SW 1271 (cell line): ENCODE measurements at regions not wholly inside any gene's neighbourhood (a gene's known extent, or its start where the extent isn't known, plus 50 kb on each side); places are given as distances from the start of the nearest gene placed in this dataset.

Source experiments
- DNase-seq, 2 experiments: peaks; one replicate each; lab custom pipeline; 2025; lab: John Stamatoyannopoulos, UW

DNA sequence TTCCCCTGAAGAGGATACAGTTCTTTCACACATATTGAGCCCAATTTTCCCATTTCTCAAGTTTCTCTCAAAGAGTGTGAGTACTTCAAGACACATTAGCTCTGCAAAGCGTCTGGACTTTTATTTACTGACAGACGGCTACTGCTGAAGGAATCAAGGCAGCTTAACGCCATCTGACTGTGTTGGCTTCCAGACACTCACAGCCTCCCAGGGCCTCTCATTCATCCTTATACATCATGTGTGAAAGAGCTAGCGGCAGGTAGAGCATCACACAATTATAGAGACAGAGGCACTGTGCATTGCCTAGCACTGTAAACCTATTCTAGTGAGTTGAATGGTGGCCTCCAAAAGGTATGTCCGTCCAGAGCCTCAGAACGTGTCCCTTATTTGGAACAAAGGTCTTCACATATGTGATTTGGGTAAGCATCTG lies 284.1 kb upstream of the STT3B start:
- DNase-seq, result no peak

DNA sequence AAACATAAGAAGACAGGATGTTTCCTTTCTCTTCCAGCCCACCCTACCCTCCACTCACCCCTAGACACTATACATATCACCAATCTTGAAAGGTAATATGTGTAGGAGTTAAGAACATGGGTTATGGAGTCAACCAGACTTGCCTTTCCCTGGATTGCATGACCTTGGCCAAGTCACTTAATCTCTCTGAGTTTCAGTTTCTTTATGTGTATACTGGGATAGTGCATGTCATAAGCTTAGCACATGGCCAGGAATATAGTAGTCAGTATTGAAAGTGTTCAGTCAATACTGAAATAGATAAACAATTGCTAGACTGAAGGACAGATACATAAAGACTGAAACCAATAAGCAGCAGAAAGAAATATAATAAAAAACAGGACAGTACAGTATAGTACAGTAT lies 283.2 kb upstream of the STT3B start:
- no peak for DNase-seq

DNA sequence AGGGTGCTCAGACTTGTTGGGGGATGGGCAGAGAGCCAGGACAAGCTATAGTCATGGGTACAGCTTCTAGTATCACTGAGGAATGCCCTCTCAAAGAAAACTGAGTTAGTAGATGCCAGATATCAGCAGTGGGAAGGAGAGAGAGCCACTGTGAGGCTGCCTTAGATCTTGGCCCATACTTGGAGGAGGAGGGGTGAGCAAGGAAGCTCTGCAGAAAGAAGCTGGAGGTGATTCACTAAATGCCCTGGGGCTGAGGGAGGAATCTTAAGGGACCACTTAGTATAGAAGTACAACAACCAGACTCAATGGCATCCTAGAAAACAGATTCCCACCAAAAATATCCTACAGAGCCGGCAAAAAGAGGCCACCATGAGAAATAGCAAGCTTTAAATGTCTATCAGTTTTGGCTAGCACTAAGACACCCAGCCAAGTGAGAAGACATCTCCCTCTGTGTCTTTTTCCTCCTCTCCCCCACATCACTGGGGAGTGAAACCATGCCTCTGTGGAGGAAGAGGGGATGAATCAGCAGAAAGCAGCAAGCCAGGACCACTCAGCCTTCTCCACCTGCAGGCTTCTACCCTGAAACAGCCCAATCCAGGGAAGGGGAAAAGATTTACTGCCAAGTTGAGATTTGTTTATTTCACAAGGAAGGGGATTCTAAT lies 282.5 kb upstream of the STT3B start:
- DNase-seq, result no peak

DNA sequence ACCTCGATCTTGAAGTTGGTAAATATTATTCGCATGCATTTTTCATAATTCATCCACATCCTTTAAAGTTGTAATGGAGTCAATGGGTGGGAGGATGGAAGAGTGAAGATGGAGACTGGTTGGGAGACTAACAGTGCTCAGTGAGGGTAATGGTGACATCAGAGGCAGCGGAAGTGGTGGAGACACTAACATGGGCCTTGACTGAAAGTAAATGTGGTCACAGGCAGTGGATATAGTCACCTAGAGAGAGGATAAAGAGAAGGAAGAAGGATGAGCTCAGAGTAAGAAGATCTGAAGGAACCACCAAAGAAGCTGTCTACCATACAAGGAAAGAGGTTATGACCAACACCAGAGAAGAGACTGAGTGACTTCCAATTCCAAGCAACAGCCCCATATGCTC lies 281.6 kb upstream of the STT3B start:
- no peak for DNase-seq

DNA sequence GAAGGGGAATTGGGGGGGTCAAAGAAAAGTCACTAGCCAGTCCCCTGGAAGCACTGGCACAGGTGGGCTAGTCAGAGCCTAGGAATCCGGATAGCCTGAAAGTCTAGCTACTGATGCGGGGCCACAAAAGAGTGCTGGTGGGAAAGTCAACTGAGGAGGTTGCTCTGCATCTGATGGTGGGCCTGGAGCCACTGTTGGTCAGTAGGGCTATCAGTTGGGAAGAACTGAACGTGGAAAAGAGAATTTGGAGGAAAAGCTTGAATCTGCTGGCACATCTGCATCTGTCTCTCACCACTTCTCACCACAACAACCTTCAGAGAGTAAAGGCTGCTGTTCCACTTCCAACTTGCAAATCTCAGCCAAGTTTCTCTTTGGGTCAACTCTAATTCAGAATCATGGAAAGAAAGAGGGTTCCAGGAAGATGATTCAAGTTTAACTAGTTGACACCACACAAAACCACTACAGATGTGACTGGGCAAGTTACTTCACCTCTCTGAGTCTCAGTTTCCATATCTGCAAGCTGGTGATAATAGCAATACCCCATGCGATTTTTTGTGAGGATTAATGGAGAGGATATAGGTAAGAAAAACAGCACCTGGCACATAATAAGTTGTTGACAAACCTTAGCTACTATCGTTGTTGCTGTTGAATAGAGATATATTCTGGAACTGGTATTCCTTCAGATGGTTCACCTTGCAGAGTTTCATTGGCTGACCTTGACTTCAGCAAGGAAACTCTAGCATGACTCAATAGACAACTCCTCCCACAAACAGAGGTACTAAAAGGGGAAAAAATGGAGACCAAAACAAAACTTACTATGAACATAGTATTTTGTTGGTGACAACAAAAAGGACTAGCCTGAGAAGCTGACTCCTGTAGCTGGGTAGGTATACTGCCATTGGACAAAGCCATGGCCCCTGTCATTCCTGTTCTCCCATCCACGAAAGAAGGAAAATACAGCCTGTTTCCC lies 280.2 kb upstream of the STT3B start:
- DNase-seq, result no peak

DNA sequence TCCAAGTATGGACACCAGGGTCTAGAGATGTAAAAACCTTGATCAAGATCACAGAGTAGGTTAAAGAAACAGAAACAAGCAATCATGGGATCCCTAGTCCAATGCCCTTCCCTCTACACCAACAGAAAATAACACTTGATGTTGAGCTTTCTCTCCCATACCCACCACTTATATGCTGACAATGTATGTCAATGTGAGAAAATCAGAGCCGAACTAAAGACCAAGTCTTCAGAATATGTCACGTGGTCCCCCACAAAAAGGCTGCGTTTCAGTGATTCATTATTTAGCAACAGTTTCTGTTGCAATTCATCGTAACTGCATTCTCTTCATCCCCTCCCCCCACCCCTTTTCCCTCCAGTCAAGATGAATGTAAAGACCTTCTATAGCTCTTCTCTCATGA lies 278.9 kb upstream of the STT3B start:
- DNase-seq, result no peak

DNA sequence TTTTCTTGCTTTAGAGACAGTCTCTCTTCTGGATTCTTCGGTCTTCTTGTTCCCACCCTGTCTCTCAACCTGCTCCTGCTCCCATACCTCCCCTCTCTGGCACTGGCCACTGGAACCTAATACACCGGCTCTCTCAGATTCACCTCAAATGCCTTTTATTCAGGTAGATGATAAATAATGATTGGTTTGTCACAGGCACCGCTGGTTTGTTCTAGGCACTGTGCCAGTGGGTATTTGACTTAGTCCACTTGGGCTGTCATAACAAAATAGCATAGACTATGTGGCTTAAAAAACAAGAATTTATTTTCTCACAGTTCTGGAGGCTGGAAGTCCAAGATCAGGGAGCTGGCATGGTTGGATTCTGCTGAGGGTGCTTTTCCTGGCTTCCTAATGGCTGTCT lies 278.2 kb upstream of the STT3B start:
- DNase-seq, result no peak

DNA sequence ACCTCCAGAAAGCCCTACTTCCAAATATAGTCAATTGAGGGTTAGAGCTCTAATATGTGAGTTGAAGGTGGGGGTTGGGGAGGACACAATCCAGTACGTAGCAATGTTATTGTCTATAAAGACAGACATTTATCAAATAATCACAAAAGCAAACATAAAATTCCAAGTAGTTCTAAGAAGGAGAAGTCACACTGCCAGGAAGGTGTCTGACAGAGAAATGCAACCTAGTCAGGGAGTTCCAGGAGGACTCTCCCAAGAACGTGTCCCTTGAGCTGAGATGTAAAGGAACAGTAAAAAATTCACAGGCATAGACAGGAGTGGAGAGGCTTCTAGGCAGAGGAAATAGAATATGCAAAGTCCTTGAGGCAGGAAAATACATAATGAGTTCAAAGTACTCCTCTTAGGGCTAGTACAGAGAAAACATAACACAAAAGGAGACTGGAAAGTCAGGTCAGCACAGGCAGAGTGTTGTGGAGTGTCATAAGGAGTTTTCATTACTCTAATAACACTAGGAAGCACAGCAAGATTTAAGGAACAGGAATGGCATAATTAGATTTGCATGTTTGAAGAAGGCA lies 277.6 kb upstream of the STT3B start:
- no peak for DNase-seq

DNA sequence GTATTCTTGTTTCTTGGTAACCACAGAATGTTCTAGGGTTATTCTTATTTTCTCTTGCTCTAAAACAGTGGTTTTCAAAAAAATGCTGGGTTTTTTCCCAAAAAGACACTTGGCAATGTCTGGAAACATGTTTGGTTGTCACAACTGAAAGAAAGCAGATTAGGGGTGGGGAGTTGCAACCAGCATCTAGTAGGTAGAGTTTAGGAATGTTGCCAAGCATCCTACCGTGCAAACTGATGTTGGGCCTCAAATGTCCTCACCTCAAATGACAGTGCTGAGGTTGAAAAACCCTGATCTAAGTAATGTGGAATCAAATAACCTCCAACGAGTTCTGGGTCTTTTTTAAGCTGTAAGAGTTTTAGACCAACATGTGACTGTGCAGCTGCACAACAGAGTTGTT lies 270.5 kb upstream of the STT3B start:
- no peak for DNase-seq

DNA sequence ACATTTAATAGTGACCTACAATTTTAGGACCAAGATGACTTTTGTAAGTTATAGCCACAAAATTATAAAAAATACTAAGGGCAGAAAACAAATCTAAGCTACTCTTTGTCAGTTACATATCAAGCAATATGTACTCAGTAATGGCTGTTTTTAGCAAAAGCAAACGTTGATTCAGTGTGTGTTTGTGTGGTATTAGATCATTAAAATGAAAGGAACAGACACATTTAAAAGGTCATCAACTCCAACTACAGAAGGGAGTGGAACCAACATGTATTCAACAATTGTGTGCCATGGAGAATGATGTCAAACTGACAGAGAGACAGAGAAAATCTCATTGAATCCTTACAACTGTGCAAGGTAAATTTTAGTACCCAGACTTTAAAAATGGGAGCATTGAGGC lies 268.8 kb upstream of the STT3B start:
- DNase-seq, result no peak

DNA sequence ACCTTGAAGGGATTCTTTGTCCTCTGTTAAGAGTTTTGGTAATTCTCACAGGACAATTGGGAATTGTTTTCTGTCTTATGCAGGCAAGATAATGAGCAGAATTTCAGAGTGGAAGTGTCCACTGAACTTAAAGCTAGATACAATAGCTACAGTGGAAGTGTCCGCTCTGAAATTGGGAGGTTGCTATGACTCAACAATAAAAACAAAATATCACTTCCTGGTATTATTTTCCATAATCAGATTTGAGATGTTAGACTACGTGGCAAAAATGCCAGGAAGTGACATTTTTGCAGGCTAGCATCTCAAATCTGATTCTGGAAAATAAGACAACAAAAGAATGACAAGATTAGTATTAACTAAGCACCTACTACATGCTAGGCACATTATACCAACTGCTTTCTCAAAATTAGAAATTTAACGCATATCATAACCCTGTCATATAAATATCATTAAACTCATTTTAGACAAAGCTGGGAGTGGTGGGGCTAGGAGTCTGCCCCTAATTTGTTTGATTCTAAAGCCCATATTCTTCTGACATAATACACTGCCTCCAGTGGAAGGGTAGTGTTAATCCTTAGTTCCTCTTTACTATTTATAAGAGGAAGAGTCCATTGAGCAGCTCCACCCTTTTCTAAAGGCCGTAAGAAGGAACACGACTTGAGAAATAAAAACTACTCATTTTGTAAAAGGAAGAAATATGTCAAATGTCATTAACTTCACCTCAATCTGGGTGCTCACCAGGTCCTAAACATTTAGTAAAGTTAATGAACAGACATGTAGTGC lies 266.9 kb upstream of the STT3B start:
- no peak for DNase-seq

DNA sequence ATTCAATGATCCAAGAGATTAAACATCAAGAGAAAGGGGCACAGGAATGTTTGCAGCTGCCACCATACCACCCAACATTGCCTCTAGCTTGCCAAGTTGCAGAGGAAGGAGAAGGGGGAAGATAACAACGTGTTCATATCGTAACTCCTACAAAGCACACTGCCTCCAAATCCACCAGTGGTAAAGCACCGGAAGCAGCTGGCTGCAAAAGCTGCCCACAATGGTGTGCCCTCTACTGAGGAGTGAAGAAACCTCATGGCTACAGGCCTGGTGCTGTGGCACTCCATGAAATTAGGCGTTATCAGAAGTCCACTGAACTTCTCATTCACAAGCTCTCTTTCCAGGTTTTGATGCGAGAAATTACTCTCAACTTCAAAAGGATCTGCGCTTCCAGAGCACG lies 263.9 kb upstream of the STT3B start:
- DNase-seq, result no peak

DNA sequence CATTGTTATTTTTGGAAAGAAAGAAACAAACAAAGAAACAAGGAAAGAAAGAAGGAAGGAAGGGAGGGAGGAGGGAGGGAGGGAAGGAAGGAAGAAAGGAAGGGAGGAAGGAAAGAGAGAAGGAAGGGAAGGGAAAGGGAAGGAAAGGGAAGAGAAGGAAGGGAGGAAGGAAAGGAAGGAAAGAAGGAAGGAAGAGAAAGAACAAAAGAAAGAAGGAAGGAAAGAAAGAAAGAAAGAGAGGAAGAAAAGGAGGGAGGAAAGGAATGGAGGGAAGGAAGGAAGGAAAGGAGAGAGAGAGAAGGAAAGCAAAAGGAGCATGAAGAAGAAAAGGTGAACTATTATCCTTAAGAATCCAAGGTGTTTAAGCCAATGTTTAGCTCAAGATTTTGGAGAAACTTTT lies 262.7 kb upstream of the STT3B start:
- no peak for DNase-seq

DNA sequence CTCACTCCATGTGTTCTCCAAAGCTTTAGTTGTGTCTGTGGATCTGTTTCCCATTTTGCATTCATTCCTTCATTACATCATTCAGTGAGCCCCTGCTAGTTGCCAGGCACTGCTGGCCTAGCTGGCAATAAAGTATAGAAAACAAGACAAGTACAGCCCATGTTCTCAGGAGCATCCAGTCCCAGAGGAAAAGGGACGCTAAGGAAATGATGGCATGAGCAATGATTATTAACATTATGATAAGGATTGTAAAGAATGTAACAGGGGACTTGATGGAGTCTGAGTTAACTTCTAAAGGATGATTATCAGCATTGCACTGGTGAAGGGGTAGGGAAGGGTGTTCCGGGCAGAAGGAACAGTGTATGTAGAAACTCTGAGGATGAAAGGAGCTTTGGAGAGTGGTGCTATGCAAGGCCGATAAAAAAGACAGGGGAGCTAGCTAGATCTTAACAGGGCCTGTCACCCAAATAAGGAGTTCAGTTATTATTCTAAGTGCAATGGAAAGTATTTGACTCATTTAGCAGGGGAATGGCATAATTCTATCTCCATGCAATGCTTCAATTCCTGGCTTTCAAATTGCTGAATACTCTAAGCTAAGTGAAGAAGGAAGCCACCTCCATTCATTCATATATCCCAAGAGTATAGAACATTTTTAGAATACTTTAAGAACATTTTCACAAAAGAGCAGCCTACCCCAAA lies 258.2 kb upstream of the STT3B start:
- no peak for DNase-seq

DNA sequence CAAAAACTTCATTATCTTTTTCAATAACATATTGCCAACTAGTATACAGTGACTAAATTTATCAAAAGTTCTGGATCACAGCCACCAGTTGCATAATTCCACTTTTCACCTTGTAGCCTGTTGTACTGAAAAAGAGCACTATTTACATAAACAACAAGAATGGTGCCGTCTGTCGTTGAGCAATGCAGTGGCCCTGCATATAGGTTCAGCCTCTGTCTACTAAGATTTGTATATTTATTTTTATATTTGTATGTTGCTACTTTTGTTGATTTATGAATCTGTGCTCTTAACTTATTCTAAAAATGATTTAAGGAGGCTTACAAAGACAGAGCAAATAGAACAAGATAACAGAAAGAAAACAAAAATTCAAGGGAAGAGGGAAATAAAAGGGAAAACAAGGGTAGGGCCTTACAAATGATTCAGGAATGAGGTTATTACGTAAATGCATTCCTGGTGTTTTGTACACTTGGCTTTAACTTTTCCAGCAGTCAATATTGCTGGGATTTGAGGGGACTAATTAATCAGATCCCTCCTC lies 257.6 kb upstream of the STT3B start:
- DNase-seq, result no peak

DNA sequence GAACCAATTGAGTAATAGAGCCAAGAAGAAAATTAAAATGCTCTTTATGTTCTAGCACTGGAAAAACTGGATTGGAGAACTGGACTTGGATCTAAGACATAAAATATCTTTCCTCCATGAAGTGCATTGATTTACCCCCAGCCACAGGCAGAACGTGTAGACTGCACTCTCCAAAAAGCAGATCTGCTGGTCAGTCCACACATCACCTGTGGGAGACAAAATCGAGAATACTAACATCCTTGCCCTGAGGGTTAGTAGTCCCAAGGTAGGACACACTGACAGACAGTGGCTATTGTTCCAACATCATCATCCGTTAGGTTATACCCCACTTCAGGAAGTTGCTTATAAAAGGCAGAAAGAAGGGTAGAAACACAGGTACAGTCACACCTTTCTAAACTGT lies 257.1 kb upstream of the STT3B start:
- no peak for DNase-seq

DNA sequence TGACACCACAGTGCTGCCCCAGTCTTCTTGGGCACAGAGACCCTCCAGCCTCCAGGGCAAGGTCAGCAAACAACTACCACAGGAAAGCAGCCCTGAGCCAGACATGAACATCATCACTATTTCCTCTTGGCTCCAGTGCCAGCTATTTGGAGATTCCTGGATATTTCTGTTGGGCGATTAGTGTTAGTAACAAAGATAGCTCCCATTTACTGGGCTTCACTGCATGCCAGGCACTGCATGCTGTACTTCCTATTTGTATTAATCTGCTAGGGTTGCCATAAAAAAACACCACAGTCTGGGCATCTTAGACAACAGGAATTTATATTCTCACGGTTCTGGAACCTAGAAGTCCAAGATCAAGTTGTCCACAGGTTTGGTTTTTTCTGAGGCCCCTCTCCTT lies 255.1 kb upstream of the STT3B start:
- DNase-seq, result no peak

DNA sequence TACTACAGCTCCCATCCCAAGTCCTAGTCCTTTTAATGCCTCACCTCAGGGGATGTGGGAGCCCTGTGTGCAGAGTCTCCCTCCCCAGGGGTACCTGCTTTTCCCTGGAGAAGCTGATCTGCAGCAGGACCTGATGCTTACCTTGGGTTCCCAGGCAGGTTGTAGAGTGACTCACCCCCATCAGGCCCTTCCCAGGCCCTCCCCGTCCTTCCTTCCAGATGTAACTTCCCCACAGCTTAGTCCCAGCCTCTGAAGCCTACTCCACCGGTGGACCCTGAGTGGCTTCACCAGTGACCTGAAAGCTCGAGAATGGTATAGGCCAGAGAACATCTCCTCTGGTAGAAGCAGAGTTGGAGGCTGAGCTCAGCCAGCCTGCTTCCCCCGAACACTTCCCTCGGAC lies 254.2 kb upstream of the STT3B start:
- no peak for DNase-seq

DNA sequence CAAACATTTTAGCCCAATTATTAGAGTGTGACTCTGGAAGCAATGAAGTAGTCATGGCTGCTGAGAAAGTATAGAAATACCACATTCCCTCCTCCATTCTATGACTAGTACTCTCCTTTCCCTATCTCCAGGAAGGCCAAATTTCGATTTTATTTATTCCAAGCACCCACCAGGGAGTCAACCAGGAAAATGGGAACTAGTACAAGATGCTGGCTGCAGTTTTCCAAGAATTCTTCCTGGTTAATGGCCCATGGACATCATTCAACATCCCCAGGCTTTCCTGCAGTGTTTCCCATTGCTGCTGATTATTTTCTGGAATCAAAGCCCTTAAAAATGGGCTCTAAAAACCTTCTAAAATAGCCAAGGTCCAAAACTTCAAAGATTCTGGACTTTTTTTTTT lies 247.9 kb upstream of the STT3B start:
- DNase-seq, result no peak

DNA sequence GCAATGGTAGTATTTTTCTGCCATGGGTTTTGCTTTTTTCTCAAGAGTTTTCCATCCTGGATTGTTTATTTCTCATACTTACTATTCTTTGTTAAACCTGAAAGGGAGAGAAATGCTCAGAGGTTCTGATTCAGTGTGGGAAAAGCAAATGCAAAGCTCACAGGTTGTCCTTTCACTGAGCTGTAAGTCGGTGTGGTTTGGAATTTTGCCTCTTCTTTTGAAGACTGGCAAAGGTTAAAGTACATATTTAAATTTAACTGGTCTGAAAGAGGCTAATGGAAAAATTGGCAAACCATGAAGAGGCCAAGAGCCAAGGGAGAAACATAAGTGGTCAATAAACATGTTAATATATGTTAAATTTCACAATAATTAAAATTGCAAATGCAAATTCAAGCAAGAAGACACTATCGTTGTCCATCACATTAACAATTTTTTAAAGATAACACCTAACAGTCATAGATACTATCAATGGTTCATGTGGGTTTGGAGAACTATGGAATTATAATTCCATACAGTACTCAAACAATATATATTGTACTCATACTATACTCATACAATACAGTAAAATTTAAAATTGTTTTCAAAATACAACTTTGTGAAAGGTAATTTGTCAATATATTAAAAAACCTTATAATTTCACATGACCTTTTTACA lies 246.8 kb upstream of the STT3B start:
- no peak for DNase-seq

DNA sequence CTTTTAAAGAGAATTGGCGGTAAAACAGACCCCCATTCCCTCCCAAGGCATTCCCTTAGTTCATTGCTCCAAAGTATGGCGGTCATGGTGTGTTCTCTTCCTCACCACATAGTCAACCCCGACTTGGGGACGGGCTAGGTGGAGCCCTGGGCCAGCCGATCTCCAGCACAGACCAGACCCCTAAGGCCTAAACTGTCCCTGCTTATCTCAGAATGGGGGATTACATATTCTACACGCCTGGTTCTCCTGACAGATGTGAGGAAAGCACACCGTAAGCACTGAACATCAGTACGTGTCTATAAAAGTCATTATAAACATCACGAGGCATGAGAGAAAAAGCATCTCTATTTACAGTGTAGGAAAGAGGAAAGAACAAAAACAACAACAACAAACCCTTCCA lies 244.5 kb upstream of the STT3B start:
- no peak for DNase-seq
